ENCODE measurements at regions not wholly inside any gene's neighbourhood (a gene's known extent, or its start where the extent isn't known, plus 50 kb on each side); places are given as distances from the start of the nearest gene placed in this dataset.

GRCh38 chr14:61894452-61895077, 132.3 kb downstream of the SNAPC1 start:
- peak; percentile 49 for DNase-seq

- DNase-seq, result no peak
These were observed 135.1 kb downstream of the SNAPC1 start for GRCh38 chr14:61897300-61897699.

GRCh38 chr14:61898568-61898967, 136.3 kb downstream of the SNAPC1 start:
- no peak for DNase-seq

- DNase-seq, result no peak
These were observed 137.3 kb downstream of the SNAPC1 start for GRCh38 chr14:61899497-61899896.

GRCh38 chr14:61904946-61905345, 142.7 kb downstream of the SNAPC1 start:
- DNase-seq, result no peak

GRCh38 chr14:61911574-61911973, 149.4 kb downstream of the SNAPC1 start:
- DNase-seq, result no peak

GRCh38 chr14:61918998-61919397, 156.8 kb downstream of the SNAPC1 start:
- DNase-seq, result no peak

GRCh38 chr14:61923348-61923747, 161.1 kb downstream of the SNAPC1 start:
- DNase-seq, result no peak

- DNase-seq, result no peak
These were observed 162.8 kb downstream of the SNAPC1 start for GRCh38 chr14:61925043-61925442.

- DNase-seq, result no peak
These were observed 163.7 kb downstream of the SNAPC1 start for GRCh38 chr14:61925732-61926435.

GRCh38 chr14:61927060-61927459, 164.8 kb downstream of the SNAPC1 start:
- no peak for DNase-seq

- DNase-seq, result no peak
These were observed 165.3 kb downstream of the SNAPC1 start for GRCh38 chr14:61927520-61927919.

GRCh38 chr14:61928300-61928699, 166.1 kb downstream of the SNAPC1 start:
- no peak for DNase-seq

GRCh38 chr14:61928701-61929100, 166.5 kb downstream of the SNAPC1 start:
- DNase-seq, result no peak

GRCh38 chr14:61929651-61930050, 167.4 kb downstream of the SNAPC1 start:
- DNase-seq, result no peak

- no peak for DNase-seq
These were observed 168.1 kb downstream of the SNAPC1 start for GRCh38 chr14:61930101-61930857.

- DNase-seq, result no peak
These were observed 170.8 kb downstream of the SNAPC1 start for GRCh38 chr14:61932974-61933373.

GRCh38 chr14:61934385-61934784, 172.2 kb downstream of the SNAPC1 start:
- no peak for DNase-seq

GRCh38 chr14:61939776-61940175, 177.6 kb downstream of the SNAPC1 start:
- no peak for DNase-seq

- DNase-seq, result no peak
These were observed 178.6 kb downstream of the SNAPC1 start for GRCh38 chr14:61940666-61941420.

GRCh38 chr14:61941421-61942150, 179.4 kb downstream of the SNAPC1 start:
- DNase-seq, result no peak

GRCh38 chr14:61948376-61948775, 186.2 kb downstream of the SNAPC1 start:
- DNase-seq, result no peak

GRCh38 chr14:61950340-61950739, 188.1 kb downstream of the SNAPC1 start:
- DNase-seq, result no peak

Measured in activated gamma-delta T cell treated with Interleukin-2 at 50 U/mL for 16 hours (primary cell).